MCF 10A (cell line): ENCODE measurements at regions not wholly inside any gene's neighbourhood (a gene's known extent, or its start where the extent isn't known, plus 50 kb on each side); places are given as distances from the start of the nearest gene placed in this dataset.

ENCODE experiments used
- BruUV-seq: library from RNA; stranded (reverse); fragments of 400-500 nt; replicated peaks from 2 replicates; lab custom pipeline; 2021; lab: Mats Ljungman, UMichigan
- CTCF ChIA-PET: fragments of 300-600 bp; sonication (Branson Sonifier 250); formaldehyde crosslinking; extraction: SDS; loops from one replicate; lab custom pipeline; 2021; ENCODE audit warnings: antibody characterized with exemption, inconsistent platforms; lab: Yijun Ruan, JAX
- POLR2A ChIA-PET: fragments of 300-600, 350-650 bp; sonication (Branson Sonifier 250); formaldehyde crosslinking; extraction: SDS; loops from one replicate; lab custom pipeline; 2020; ENCODE audit warnings: antibody characterized with exemption, inconsistent platforms; lab: Yijun Ruan, JAX
- DNase-seq: peaks from one replicate; pipeline ENCODE4 v3.0.0-alpha.2; 2018; ENCODE audit not compliant: unreplicated experiment
- H3K27ac Mint-ChIP-seq: one replicate; pipeline ENCODE4 v1.8.0; 2022; ENCODE audit warnings: mild to moderate bottlenecking, low read depth, mixed read lengths; ENCODE audit not compliant: unreplicated experiment
- H3K27me3 Mint-ChIP-seq: one replicate; pipeline ENCODE4 v1.8.0; 2022; ENCODE audit warnings: mixed read lengths; ENCODE audit not compliant: insufficient read depth, unreplicated experiment
- H3K36me3 Mint-ChIP-seq: one replicate; pipeline ENCODE4 v1.8.0; 2022; ENCODE audit warnings: mild to moderate bottlenecking, moderate library complexity, mixed read lengths; ENCODE audit not compliant: insufficient read depth, unreplicated experiment
- H3K4me1 Mint-ChIP-seq: one replicate; pipeline ENCODE4 v1.8.0; 2022; ENCODE audit warnings: mixed read lengths; ENCODE audit not compliant: insufficient read depth, unreplicated experiment
- H3K4me3 Mint-ChIP-seq: one replicate; pipeline ENCODE4 v1.8.0; 2022; ENCODE audit warnings: mild to moderate bottlenecking, moderate library complexity, mixed read lengths; ENCODE audit not compliant: unreplicated experiment
- H3K9me3 Mint-ChIP-seq: one replicate; pipeline ENCODE4 v1.8.0; 2022; ENCODE audit warnings: mixed read lengths; ENCODE audit not compliant: unreplicated experiment
- intact Hi-C: fragments of 100-400 bp; cut with micrococcal nuclease; formaldehyde crosslinking; loops from 2 replicates; pipeline ENCODE4 v1.14.1; 2022
- TF ChIP-seq, protein P1 (sequence below): fragments of 200-600 bp; IDR thresholded peaks from one replicate; pipeline ENCODE4 v1.8.0; 2022; ENCODE audit warnings: antibody characterized with exemption, mild to moderate bottlenecking; ENCODE audit not compliant: unreplicated experiment

DNA sequence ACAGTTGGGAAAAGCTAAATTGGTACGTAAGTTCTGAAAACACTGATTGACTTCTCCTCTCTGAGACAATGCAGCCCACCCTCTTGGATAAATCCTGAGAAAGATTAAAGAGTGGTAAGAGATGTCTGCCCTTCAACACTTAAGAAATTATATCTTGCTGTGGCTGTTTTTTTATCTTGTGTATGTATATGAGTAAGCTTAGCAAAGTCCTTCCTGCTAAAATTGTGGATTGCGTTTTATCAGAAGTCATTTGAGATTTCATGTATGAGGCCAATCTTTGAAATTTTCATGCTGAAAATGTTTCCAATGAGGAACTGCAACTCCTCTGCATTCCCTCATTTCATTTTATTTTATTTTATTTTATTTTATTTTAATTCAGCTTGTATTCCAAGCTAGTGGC lies 106.2 kb upstream of the INHBA start:
- no TSS peak for BruUV-seq
- H3K27ac Mint-ChIP-seq, result no peak overlapping the region
- no peaks in the 10 kb centered on the region for H3K36me3 Mint-ChIP-seq
- ChIA-PET CTCF (interaction anchor here (0.6 kb wide), 1 partner anchor 745 kb away, joined by 3 read pairs; no protein-coding TSS in a partner anchor), POLR2A (no interaction called here)
- TF ChIP-seq, protein P1, sequence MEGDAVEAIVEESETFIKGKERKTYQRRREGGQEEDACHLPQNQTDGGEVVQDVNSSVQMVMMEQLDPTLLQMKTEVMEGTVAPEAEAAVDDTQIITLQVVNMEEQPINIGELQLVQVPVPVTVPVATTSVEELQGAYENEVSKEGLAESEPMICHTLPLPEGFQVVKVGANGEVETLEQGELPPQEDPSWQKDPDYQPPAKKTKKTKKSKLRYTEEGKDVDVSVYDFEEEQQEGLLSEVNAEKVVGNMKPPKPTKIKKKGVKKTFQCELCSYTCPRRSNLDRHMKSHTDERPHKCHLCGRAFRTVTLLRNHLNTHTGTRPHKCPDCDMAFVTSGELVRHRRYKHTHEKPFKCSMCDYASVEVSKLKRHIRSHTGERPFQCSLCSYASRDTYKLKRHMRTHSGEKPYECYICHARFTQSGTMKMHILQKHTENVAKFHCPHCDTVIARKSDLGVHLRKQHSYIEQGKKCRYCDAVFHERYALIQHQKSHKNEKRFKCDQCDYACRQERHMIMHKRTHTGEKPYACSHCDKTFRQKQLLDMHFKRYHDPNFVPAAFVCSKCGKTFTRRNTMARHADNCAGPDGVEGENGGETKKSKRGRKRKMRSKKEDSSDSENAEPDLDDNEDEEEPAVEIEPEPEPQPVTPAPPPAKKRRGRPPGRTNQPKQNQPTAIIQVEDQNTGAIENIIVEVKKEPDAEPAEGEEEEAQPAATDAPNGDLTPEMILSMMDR, result no peak
- DNase-seq, result no peak
- no peaks in the 10 kb centered on the region for H3K9me3 Mint-ChIP-seq
- no peaks in the 10 kb centered on the region for H3K27me3 Mint-ChIP-seq
- intact Hi-C loops, result no loop called here
- H3K4me3 Mint-ChIP-seq, result no peak overlapping the region
- no peaks in the 10 kb centered on the region for H3K4me1 Mint-ChIP-seq

GRCh38 chr7:41808541-41808940 lies 105.7 kb upstream of the INHBA start:
- no peak for DNase-seq
- Mint-ChIP-seq H3K4me1 (no peaks in the 10 kb centered on the region), H3K27me3 (no peaks in the 10 kb centered on the region), H3K36me3 (no peaks in the 10 kb centered on the region), H3K27ac (no peak overlapping the region), H3K4me3 (no peak overlapping the region), H3K9me3 (no peaks in the 10 kb centered on the region)
- no TSS peak for BruUV-seq
- intact Hi-C loops, result no loop called here
- ChIA-PET POLR2A (no interaction called here), CTCF (interaction anchor here (0.6 kb wide), 1 partner anchor 745 kb away, joined by 3 read pairs; no protein-coding TSS in a partner anchor)
- TF ChIP-seq, protein P1, result no peak

- POLR2A ChIA-PET, result interaction anchor here (1.1 kb wide), 1 partner anchor 15 kb away, joined by 3 read pairs; no protein-coding TSS in a partner anchor
- Mint-ChIP-seq H3K36me3 (no peaks in the 10 kb centered on the region), H3K27ac (no peak overlapping the region), H3K27me3 (no peaks in the 10 kb centered on the region), H3K4me1 (no peaks in the 10 kb centered on the region), H3K4me3 (no peak overlapping the region), H3K9me3 (no peaks in the 10 kb centered on the region)
- no TSS peak for BruUV-seq
- intact Hi-C loops, result no loop called here
- CTCF ChIA-PET, result no interaction called here
- no peak for DNase-seq
- TF ChIP-seq, protein P1, result no peak
Observed at GRCh38 chr7:41803569-41803968, 100.7 kb upstream of the INHBA start.

DNA sequence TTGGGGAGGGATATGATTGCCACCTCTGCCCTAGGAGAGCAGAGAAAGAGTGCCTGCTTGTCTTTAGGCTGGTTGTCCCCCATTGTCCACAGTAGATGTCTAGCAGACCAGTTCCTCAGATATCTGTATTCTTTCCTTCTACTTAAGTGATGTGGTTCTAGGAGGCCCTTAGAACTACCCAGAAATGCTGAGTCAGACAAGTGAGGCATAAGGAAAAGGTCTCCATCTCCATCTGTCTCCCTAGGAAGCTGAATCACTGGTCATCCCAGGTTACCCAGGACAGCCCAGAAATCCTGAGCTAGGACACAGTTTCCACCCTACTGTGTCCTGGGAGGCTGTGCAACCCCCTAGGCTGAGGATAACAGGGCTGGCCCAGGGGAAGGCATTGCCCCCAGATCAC lies 93.4 kb upstream of the INHBA start:
- no TSS peak for BruUV-seq
- no peaks in the 10 kb centered on the region for H3K4me1 Mint-ChIP-seq
- CTCF ChIA-PET, result no interaction called here
- no peak overlapping the region for H3K27ac Mint-ChIP-seq
- intact Hi-C loops, result no loop called here
- H3K9me3 Mint-ChIP-seq, result no peaks in the 10 kb centered on the region
- no peak overlapping the region for H3K4me3 Mint-ChIP-seq
- POLR2A ChIA-PET, result no interaction called here
- H3K27me3 Mint-ChIP-seq, result no peaks in the 10 kb centered on the region
- TF ChIP-seq, protein P1, result no peak
- H3K36me3 Mint-ChIP-seq, result no peaks in the 10 kb centered on the region
- DNase-seq, result no peak
